ENCODE measurements at regions not wholly inside any gene's neighbourhood (a gene's known extent, or its start where the extent isn't known, plus 50 kb on each side); places are given as distances from the start of the nearest gene placed in this dataset.

- TF ChIP-seq TEAD2 (tag; IDR thresholded peaks at IDR 0.05) (no peak), POLR2H (tag; IDR thresholded peaks at IDR 0.05; ENCODE audit: low read depth) (no peak)
These were observed 86.0 kb downstream of the FUNDC1 start (continued) for GRCh38 chrX:44456685-44457084.

- TF ChIP-seq ZNF280B (CRISPR knock-in tag; IDR thresholded peaks at IDR 0.05) (no peak), TEAD4 (IDR thresholded peaks at IDR 0.05; ENCODE audit: low read length) (no peak), TEAD4 (CRISPR knock-in tag; IDR thresholded peaks at IDR 0.05; ENCODE audit: borderline replicate concordance) (no peak), ZNF408 (CRISPR knock-in tag; IDR thresholded peaks at IDR 0.05; ENCODE audit: low read depth) (no peak), ZNF311 (CRISPR knock-in tag; IDR thresholded peaks at IDR 0.05) (no peak), CXXC5 (CRISPR knock-in tag; IDR thresholded peaks at IDR 0.05) (no peak), ID3 (CRISPR knock-in tag; IDR thresholded peaks at IDR 0.05) (no peak), ID3 (tag; IDR thresholded peaks at IDR 0.05) (no peak), SMAD4 (CRISPR knock-in tag; conservative IDR thresholded peaks at IDR 0.05) (no peak), ZNF444 (CRISPR knock-in tag; IDR thresholded peaks at IDR 0.05) (no peak), ZKSCAN3 (CRISPR knock-in tag; IDR thresholded peaks at IDR 0.05) (no peak)
- FAIRE-seq, result no peak
- in situ Hi-C loops (cut with MboI), result no loop called here
- H3K9ac ChIP-seq (ENCODE audit: insufficient read depth in 1 of 2, low read depth in 2 of 2, low read length in 2 of 2), result no peak overlapping the region
- intact Hi-C loops (cut with micrococcal nuclease), result no loop called here
- POLR2A ChIA-PET, result no interaction called here
- H3K4me2 ChIP-seq (ENCODE audit: insufficient read depth, low read length), result no peak overlapping the region
- no peak overlapping the region for H3K27ac ChIP-seq (ENCODE audit: extremely low read depth, low read depth, low read length)
- H3K9me3 ChIP-seq (replicated peaks; ENCODE audit: control insufficient read depth, insufficient read depth, low read depth, low read length), result no peaks in the 10 kb centered on the region
- no peaks in the 10 kb centered on the region for H3K4me1 ChIP-seq (replicated peaks in 1 of 2; ENCODE audit: control insufficient read depth in 2 of 2, insufficient read depth in 2 of 2, low read length in 2 of 2)
- no peak for ATAC-seq
- H3K36me3 ChIP-seq (ENCODE audit: control insufficient read depth, insufficient read depth, low read length), result no peaks in the 10 kb centered on the region
- BruUV-seq (replicated peaks), result no TSS peak
- no peak overlapping the region for H2AFZ ChIP-seq (ENCODE audit: low read depth, low read length)
- H3K9me1 ChIP-seq (ENCODE audit: control insufficient read depth, insufficient read depth, low read length), result no peaks in the 10 kb centered on the region
- H3K79me2 ChIP-seq (ENCODE audit: control insufficient read depth, insufficient read depth, low read length), result no peaks in the 10 kb centered on the region
- WGBS (ENCODE audit: insufficient coverage, low coverage, missing lambda C conversion rate), result 34% methylated on average over 5 of the region's 5 CpGs
- no peak overlapping the region for H3K4me3 ChIP-seq
- CTCF ChIA-PET (ENCODE audit: low intra/inter-chr PET ratio), result no interaction called here
- no peaks in the 10 kb centered on the region for H3K27me3 ChIP-seq (ENCODE audit: control insufficient read depth in 2 of 2, insufficient read depth in 2 of 2, low read length in 2 of 2)
- H4K20me1 ChIP-seq (replicated peaks; ENCODE audit: control insufficient read depth, insufficient read depth, low read length), result no peaks in the 10 kb centered on the region
- no peak for DNase-seq (ENCODE audit: extremely low read depth in 1 of 4, low spot score in 3 of 4)
These were observed 91.6 kb downstream of the FUNDC1 start for GRCh38 chrX:44451056-44451455.

Data from K562 (cell line).